ENCODE measurements at regions not wholly inside any gene's neighbourhood (a gene's known extent, or its start where the extent isn't known, plus 50 kb on each side); places are given as distances from the start of the nearest gene placed in this dataset.

DNA sequence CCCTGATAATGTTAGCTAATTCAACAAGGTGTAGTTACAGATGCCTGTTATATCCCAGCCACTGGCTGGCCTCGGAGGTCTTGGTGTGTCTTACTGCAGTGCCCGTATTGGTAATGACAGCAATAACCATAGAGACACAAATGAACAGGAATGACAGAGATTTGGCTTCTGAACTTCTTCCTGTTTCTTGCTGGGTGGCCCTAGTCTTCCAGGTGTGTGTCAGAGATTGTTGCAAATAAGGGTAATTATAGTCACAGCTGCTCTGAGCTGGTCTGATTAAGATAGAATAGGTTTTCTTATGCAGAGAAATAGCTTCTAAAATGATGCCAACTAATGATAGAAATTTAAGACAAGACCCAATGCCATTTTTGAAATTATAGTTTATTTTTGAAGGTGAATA, 64.1 kb upstream of the MAD2L1 start:
- TF ChIP-seq, protein P1, sequence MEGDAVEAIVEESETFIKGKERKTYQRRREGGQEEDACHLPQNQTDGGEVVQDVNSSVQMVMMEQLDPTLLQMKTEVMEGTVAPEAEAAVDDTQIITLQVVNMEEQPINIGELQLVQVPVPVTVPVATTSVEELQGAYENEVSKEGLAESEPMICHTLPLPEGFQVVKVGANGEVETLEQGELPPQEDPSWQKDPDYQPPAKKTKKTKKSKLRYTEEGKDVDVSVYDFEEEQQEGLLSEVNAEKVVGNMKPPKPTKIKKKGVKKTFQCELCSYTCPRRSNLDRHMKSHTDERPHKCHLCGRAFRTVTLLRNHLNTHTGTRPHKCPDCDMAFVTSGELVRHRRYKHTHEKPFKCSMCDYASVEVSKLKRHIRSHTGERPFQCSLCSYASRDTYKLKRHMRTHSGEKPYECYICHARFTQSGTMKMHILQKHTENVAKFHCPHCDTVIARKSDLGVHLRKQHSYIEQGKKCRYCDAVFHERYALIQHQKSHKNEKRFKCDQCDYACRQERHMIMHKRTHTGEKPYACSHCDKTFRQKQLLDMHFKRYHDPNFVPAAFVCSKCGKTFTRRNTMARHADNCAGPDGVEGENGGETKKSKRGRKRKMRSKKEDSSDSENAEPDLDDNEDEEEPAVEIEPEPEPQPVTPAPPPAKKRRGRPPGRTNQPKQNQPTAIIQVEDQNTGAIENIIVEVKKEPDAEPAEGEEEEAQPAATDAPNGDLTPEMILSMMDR (conservative IDR thresholded peaks at IDR 0.05; ENCODE audit: low read length) = no peak
- TF ChIP-seq EZH2phosphoT487 (IDR thresholded peaks at IDR 0.05; ENCODE audit: borderline replicate concordance) = no peak

Measured in Loucy (cell line).